Gastroesophageal sphincter (tissue), 3 donors: ENCODE measurements at regions not wholly inside any gene's neighbourhood (a gene's known extent, or its start where the extent isn't known, plus 50 kb on each side); places are given as distances from the start of the nearest gene placed in this dataset.

Experiments used
- CTCF ChIP-seq, 4 experiments: fragments of 200-600 bp in 2 of 4; fragments of 450-650 bp in 2 of 4; sonication (generic) in 1 of 4; IDR thresholded peaks; one replicate each; pipeline ENCODE4 v1.5.1; 2017 to 2019; ENCODE audit warnings: antibody characterized with exemption in 4 of 4, mild to moderate bottlenecking in 2 of 4, moderate library complexity in 2 of 4
- EP300 ChIP-seq: sonication (generic); formaldehyde crosslinking; IDR thresholded peaks from one replicate; pipeline ENCODE4 v1.6.1; 2017; ENCODE audit warnings: antibody characterized with exemption, mild to moderate bottlenecking
- POLR2A ChIP-seq, 2 donors: fragments of 450-650 bp; IDR thresholded peaks; one replicate each; pipeline ENCODE4 v1.6.1; 2017; ENCODE audit warnings: antibody characterized with exemption in 2 of 2, mild to moderate bottlenecking in 2 of 2, moderate library complexity in 1 of 2

GRCh38 chr2:5022061-5022460, 670.1 kb upstream of the SOX11 start:
- TF ChIP-seq CTCF (IDR thresholded peaks at IDR 0.05) (no peak), EP300 (no peak), POLR2A (IDR thresholded peaks at IDR 0.05) (no peak)
